HAP-1 (cell line): ENCODE measurements at regions not wholly inside any gene's neighbourhood (a gene's known extent, or its start where the extent isn't known, plus 50 kb on each side); places are given as distances from the start of the nearest gene placed in this dataset.
A peak's percentile ranks its signal among the peaks of the same experiment; 100 is the strongest.
"Not testable (repeated sequence)": the region's sequence is repeated elsewhere in the genome, so short reads cannot be mapped to it uniquely, and the experiment has no call there.

Experiments
- DNase-seq, 2 experiments: peaks; one replicate each; pipeline ENCODE4 v3.0.0-alpha.2; 2016 to 2020; ENCODE audit warnings: low spot score in 2 of 2
- H3K27me3 ChIP-seq: fragments of 250-450 bp; sonication (Bioruptor Pico); 2 replicates; pipeline ENCODE4 v1.5.1; 2020; ENCODE audit warnings: low read depth, mild to moderate bottlenecking, moderate library complexity
- H3K36me3 ChIP-seq: fragments of 250-450 bp; sonication (Bioruptor Pico); replicated peaks from 2 replicates; pipeline ENCODE4 v1.5.1; 2020; ENCODE audit warnings: mild to moderate bottlenecking
- H3K4me1 ChIP-seq: fragments of 250-450 bp; sonication (Bioruptor Pico); 2 replicates; pipeline ENCODE4 v1.5.1; 2020; ENCODE audit warnings: mild to moderate bottlenecking
- H3K4me3 ChIP-seq: fragments of 250-450 bp; sonication (Bioruptor Pico); 2 replicates; pipeline ENCODE4 v1.5.1; 2020; ENCODE audit warnings: mild to moderate bottlenecking, moderate library complexity
- H3K9me3 ChIP-seq: fragments of 250-450 bp; sonication (Bioruptor Pico); 2 replicates; pipeline ENCODE4 v1.5.1; 2020; ENCODE audit warnings: mild to moderate bottlenecking, moderate library complexity
- in situ Hi-C: fragments of 300-500 bp; cut with MboI; formaldehyde crosslinking; loops from 3 replicates; pipeline ENCODE4 v1.14.3; 2020; ENCODE audit warnings: low sequenced_read_pairs, inconsistent platforms, mixed read lengths

DNA sequence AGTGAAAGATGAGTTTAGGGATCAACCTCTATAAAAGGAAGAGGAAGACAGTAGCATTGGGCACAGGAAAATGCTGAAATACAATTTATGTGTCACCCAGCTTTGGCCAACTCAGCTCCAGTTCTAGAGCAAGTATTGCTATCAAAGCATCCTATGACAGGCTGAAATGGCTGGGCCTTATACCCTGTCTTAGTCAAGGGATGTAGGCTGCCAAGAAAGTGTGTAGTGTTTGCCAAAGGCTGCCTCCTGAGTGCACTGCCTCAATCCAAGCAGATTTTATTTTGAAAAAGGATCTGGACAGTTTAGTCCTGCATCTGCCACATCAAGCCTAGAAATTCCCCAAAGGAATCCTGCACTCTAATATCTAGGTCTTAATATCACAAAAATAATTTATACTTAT is 359.9 kb upstream of the ZC3H15 start:
- Histone ChIP-seq H3K9me3 (no peaks in the 10 kb centered on the region), H3K4me1 (peaks cover 66% of the 10 kb centered on the region), H3K4me3 (no peak overlapping the region), H3K36me3 (no peaks in the 10 kb centered on the region), H3K27me3 (no peaks in the 10 kb centered on the region)
- in situ Hi-C loops, result no loop called here
- no peak for DNase-seq

DNA sequence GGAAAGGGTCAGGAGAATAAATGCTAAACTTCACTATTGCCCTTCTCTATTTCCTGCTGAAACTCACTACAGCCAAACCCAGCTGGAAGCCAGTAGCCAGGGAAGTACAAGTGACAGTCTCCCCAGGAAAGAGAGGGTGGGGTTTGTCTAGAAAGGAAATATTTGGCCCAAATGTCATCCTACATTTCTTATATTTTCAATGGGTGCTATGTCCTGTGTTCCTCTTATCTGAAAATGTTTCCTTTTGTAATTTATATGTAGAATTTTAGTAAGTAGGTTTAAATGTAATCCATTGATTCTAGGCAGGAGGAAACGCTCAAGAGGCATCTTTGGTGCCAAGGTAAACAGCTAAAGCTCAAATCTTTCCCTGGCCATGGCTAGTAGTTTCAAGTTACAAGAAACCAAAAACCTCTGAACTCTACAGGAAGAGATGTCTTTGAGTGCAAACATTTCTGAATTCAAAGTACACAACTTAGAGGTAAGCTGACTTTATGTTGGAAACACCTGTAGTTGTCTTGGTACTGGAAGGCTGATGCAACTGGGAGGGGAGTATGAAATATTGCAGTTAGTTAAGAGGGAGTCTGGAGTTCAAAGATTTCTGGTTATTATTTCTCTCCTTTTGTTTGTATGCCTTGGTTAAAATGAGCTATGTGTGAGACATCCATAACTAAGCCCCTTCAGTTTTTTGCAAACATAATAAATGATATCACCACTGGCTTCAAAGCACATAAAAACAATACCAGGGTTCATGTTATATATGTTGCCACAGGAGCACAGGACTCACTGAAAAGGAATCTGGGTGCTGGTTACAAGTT is 356.1 kb upstream of the ZC3H15 start:
- in situ Hi-C loops, result no loop called here
- Histone ChIP-seq H3K27me3 (no peaks in the 10 kb centered on the region), H3K4me3 (no peak overlapping the region), H3K9me3 (no peaks in the 10 kb centered on the region), H3K4me1 (peaks cover 66% of the 10 kb centered on the region), H3K36me3 (no peaks in the 10 kb centered on the region)
- DNase-seq, result peak in 1 of 2 experiments; percentile 37

DNA sequence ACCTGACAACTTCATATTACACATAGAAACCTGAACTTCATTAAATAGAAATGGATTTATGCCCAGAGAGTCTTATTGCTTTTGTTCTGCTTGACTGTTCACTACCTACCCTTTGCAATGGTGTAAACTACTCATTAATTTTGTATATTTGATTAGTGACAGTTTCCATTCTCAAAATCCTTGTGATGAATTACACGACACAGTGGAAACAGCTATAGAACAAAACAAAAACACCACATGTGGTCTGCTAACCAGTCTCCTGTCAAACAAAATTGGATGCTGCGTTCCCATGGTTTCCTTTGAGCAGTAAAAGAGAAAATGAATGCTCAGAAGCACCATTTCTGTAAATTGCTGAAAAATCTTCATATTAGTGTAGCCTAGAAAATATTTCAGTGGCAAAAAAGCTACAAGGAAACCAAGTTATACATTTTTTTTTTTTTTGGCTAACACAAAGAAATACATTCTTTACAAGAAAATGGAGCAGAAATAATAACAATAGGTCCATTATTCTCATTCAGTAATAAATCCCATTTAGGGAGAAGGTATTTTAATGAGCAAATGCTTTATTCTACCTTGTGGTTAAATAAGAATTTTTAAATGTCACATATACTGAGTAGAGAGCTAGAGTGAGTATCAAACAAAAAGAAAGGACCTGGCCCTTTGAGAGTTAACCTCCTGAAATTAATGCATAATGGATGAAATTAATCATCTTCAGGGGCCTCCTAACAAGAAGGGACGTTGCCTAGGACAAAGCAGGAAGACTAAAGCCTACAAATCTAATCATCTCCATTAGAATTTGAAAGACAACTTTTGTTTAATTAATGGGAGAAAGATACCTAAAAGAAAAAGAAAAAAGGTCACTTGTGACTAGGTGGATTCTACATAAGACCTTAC is 355.1 kb upstream of the ZC3H15 start:
- no peaks in the 10 kb centered on the region for H3K9me3 ChIP-seq
- DNase-seq, result peak; percentile 63 to 97
- H3K4me3 ChIP-seq, result no peak overlapping the region
- no peaks in the 10 kb centered on the region for H3K27me3 ChIP-seq
- in situ Hi-C loops, result no loop called here
- no peaks in the 10 kb centered on the region for H3K36me3 ChIP-seq
- H3K4me1 ChIP-seq, result peaks cover 59% of the 10 kb centered on the region

DNA sequence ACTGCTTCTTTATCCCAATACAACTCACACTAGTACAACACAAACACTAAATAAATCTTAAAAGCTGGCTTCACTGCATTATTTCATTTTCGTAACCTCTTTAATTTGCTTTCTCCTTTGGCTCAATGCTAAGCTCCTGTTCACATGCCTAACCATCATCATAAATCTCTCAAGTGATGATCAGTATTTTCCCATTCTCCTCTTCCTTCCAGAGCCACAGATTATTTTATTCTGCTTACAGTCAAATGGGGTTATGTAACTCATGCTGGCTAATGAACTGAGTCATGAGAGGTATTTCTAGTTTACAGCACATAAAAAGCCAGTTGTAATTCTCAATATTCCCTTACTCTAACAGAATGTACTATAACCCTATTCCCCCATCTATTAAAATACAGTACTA is 350.4 kb upstream of the ZC3H15 start:
- no peak for DNase-seq

DNA sequence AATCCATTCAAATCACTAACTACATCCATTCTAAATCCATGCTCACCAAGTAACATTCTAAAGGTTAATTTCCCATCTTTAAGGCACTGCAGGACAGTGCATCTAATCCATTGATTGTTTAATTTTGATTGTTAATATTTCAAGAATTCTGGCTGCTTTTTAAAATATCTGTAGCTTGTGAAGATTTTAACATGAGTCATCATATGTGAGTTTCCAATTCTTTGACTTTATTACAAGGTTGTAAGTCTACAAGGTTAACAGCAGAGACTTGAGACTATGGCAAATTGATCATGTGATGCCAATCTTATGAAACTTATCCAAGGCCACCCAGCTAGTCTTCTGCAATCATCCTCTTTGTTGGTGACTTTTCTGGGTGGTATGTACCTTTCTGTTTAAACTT is 349.2 kb upstream of the ZC3H15 start:
- no peak for DNase-seq
- H3K9me3 ChIP-seq, result no peaks in the 10 kb centered on the region
- H3K4me1 ChIP-seq, result peaks cover 5% of the 10 kb centered on the region
- H3K27me3 ChIP-seq, result no peaks in the 10 kb centered on the region
- H3K36me3 ChIP-seq, result no peaks in the 10 kb centered on the region
- H3K4me3 ChIP-seq, result no peak overlapping the region
- in situ Hi-C loops, result no loop called here

More for the DNA sequence above, 350.4 kb upstream of the ZC3H15 start:
- no peaks in the 10 kb centered on the region for H3K9me3 ChIP-seq
- no peaks in the 10 kb centered on the region for H3K27me3 ChIP-seq
- H3K4me1 ChIP-seq, result peaks cover 17% of the 10 kb centered on the region
- in situ Hi-C loops, result no loop called here
- no peak overlapping the region for H3K4me3 ChIP-seq
- no peaks in the 10 kb centered on the region for H3K36me3 ChIP-seq

DNA sequence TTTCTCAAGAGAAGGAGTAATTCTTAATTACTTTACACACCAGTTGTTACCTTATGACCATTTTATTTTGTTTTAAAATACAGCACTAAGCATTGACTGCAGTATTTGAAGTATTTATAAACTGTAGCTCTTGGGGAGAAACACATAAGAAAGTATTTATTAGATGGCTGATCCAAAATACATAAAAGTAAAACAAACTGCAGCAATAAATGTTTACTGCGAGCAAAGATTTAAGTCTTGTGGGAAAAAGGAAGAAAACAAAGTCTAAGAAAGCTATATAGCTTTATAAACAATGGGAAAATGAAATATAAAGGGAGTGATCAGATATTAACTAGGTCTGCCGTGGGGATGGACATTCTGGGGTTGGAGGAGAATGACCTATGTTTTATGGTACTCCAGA is 347.2 kb upstream of the ZC3H15 start:
- in situ Hi-C loops, result no loop called here
- H3K36me3 ChIP-seq, result no peaks in the 10 kb centered on the region
- H3K9me3 ChIP-seq, result no peaks in the 10 kb centered on the region
- no peaks in the 10 kb centered on the region for H3K4me1 ChIP-seq
- no peak overlapping the region for H3K4me3 ChIP-seq
- no peaks in the 10 kb centered on the region for H3K27me3 ChIP-seq
- no peak for DNase-seq

DNA sequence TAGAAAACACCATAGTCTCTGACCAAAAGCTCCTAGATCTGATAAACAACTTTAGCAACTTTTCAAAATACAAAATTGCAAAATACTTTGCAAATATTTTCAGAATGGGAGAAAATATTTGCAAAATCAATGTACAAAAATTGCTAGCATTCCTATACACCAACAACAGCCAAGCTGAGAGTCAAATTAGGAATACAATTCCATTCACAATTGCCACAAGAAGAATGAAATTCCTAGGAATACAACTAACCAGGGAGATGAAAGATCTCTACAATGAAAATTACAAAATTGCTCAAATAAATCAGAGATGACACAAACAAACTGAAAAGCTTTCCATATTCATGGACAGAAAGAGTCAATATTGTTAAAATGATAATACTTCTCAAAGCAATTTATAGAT is 327.0 kb upstream of the ZC3H15 start:
- no peak for DNase-seq
- H3K9me3 ChIP-seq, result peaks cover 21% of the 10 kb centered on the region
- peaks cover 8% of the 10 kb centered on the region for H3K4me1 ChIP-seq
- in situ Hi-C loops, result no loop called here
- H3K4me3 ChIP-seq, result no peak overlapping the region
- no peaks in the 10 kb centered on the region for H3K27me3 ChIP-seq
- no peaks in the 10 kb centered on the region for H3K36me3 ChIP-seq

DNA sequence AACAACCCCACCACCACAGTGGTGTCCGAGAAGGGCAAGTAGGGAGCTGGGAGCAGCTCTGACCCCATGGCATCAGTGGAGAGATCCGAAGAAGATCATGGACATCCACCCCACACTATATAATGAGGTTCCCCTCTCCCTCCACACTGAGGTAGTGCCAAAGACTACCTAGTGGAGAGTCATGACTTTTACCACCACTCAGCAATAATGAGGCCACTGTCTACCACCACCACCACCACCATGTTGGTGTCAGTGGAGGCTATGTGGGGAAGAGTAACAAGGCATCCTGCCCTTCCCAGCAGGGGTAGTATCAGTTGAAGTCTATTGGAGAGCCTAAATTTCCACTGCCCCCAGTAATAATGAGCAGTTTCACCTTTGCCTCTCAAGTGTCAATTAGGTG is 321.7 kb upstream of the ZC3H15 start:
- peaks cover 10% of the 10 kb centered on the region; the same call in 1 of the 2 replicates for H3K9me3 ChIP-seq
- H3K36me3 ChIP-seq, result no peaks in the 10 kb centered on the region
- H3K4me3 ChIP-seq, result no peak overlapping the region
- no peaks in the 10 kb centered on the region for H3K27me3 ChIP-seq
- in situ Hi-C loops, result no loop called here
- H3K4me1 ChIP-seq, result peaks cover 8% of the 10 kb centered on the region
- DNase-seq, result no peak

DNA sequence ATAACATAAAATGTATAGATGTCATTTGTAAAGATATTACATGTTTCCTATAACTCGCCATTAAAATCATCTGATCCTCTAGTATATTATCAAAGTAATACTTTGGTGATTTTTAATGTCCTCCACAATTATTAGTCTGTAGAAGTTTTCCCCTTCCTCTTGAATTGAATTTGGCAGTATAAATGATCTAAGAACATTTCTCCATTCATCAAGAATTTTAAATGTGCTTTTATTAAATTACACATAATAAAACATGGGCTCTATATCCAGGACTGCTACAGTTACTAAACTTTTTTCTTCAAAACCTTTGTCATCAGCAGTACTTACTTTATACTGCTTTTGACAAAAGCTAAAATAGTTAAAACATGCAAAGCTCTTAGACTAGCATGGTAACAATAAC is 315.4 kb upstream of the ZC3H15 start:
- in situ Hi-C loops, result no loop called here

DNA sequence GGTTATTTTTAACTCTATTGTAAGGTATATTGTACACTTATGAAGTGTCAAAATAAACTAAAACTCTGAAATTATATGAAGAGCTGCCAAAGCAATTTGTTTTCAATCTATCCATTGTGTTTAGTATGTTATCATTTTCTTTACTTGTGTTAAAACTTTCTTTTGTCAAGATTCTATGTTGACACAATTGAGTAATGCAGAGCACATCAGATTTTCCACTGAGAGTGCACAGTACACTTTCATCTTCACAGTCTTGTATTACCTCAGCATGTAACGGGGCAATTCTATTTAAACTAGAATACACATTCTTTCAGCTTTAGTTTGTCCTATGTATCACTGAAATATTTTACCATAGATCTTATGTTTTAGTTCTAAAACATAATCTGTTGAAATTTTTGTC is 304.4 kb upstream of the ZC3H15 start:
- Histone ChIP-seq H3K36me3 (no peaks in the 10 kb centered on the region), H3K4me3 (no peak overlapping the region), H3K27me3 (no peaks in the 10 kb centered on the region), H3K4me1 (no peaks in the 10 kb centered on the region), H3K9me3 (no peaks in the 10 kb centered on the region)
- DNase-seq, result no peak
- in situ Hi-C loops, result no loop called here

More for the DNA sequence above, 315.4 kb upstream of the ZC3H15 start:
- no peak overlapping the region for H3K4me3 ChIP-seq
- 0 out of 2 replicates have a peak, but pooled peaks cover 2% of the 10 kb centered on the region for H3K4me1 ChIP-seq
- H3K27me3 ChIP-seq, result no peaks in the 10 kb centered on the region
- no peaks in the 10 kb centered on the region for H3K36me3 ChIP-seq
- DNase-seq, result no peak
- no peaks in the 10 kb centered on the region for H3K9me3 ChIP-seq

DNA sequence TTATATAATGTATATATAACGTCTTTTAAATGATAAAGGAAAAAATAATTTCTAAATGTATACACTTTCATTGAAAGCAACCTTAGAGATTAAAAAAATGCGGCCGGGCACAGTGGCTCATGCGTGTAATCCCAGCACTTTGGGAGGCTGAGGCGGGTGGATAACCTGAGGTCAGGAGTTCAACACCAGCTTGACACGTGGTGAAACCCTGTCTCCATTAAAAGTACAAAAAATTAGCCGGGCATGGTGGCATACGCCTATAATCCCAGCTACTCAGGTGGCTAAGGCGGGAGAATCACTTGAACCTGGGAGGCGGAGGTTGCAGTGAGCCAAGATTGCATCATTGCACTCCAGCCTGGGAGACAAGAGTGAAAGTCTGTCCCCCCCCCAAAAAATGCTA is 303.7 kb upstream of the ZC3H15 start:
- H3K4me3 ChIP-seq, in situ Hi-C loops, DNase-seq, H3K27me3 ChIP-seq, H3K9me3 ChIP-seq, H3K4me1 ChIP-seq, H3K36me3 ChIP-seq: not testable (repeated sequence)

DNA sequence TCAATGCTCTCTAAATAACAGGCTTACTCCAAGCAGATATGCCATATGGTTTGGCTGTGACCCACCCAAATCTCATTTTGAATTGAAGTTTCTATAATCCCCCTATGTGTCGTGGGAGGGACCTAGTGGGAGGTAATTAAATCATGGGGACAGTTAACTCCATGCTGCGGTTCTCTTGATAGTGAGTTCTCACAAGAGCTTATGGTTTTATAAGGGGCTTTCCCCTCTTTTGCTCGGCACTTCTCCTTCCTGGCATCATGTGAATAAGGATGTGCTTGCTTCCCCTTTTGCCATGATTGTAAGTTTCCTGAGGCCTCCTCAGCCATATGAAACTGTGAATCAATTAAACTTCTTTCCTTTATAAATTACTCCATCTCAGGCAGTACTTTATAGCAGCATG is 302.7 kb upstream of the ZC3H15 start:
- no peaks in the 10 kb centered on the region for H3K27me3 ChIP-seq
- H3K4me1 ChIP-seq, result peaks cover 2% of the 10 kb centered on the region; the same call in 1 of the 2 replicates
- DNase-seq, result no peak
- H3K36me3 ChIP-seq, result no peaks in the 10 kb centered on the region
- no peaks in the 10 kb centered on the region for H3K9me3 ChIP-seq
- no peak overlapping the region for H3K4me3 ChIP-seq
- in situ Hi-C loops, result no loop called here

DNA sequence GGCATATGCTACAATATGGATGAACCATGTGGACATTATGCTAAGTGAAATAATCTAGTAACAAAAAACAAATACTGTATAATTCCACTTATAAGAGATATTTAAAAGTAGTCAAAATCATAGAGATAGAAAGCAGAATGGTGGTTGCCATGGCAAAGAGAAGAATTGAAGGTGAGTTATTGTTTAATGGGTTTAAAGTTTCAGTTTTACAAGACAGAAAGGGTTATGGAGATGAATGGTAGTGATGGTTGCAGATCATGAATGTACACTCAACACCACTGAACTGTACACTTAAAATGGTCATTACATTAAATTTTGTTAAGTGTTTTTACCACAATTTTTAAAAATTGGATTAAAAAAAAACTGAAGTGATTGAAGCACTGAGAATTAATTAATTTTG is 298.2 kb upstream of the ZC3H15 start:
- no peaks in the 10 kb centered on the region for H3K9me3 ChIP-seq
- in situ Hi-C loops, result no loop called here
- no peak overlapping the region for H3K4me3 ChIP-seq
- no peaks in the 10 kb centered on the region for H3K36me3 ChIP-seq
- no peaks in the 10 kb centered on the region for H3K27me3 ChIP-seq
- H3K4me1 ChIP-seq, result peaks cover 2% of the 10 kb centered on the region; the same call in 1 of the 2 replicates
- DNase-seq, result no peak

DNA sequence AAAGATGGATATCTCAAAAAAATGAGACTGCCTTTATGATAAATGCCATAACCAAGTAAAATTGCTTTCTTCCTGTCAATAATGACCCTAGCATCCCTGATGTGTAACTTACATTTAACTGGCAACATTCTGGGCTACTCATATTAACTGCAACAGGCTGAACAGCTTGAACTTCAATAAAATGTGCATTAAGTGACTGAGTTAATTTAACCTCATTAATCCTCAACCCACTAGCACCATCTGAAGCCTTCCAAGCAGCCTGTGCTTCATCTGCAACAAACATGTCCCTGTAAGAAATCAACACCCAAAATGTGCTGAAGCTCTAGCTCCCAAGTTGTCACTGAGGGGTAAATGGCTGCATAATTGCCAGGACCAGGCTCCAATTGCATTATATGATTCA is 296.2 kb upstream of the ZC3H15 start:
- Histone ChIP-seq H3K36me3 (no peaks in the 10 kb centered on the region), H3K9me3 (no peaks in the 10 kb centered on the region), H3K27me3 (no peaks in the 10 kb centered on the region), H3K4me3 (no peak overlapping the region), H3K4me1 (peaks cover 2% of the 10 kb centered on the region; the same call in 1 of the 2 replicates)
- in situ Hi-C loops, result no loop called here
- DNase-seq, result no peak
